ENCODE measurements at regions not wholly inside any gene's neighbourhood (a gene's known extent, or its start where the extent isn't known, plus 50 kb on each side); places are given as distances from the start of the nearest gene placed in this dataset.

DNA sequence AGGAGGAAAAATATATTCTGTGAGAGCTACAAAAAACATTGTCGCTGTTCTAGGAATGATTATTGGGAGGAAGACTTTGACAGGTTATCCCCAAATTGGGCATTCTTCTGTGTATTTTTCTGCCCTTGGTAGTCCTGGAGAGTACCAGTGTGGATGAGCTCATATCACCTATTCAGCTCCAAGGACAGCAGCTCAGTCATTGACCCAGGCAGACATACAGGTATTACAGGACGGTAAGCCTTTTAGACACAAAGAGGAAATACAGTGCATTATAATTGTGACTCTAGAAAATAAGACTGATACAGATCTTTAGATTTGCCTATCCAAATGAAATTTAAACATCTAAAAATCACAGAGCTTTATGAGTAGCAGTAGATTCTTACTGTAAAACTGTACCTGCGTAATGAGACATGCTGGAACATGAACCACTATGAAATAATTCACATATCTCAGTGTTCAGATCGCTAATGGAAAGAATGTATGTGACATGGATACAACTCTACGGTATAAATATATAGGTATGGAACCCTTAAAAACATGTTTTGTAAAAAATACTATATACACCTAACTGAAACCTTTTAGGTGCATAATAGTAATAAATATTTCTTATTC lies 56.0 kb downstream of the PLK2 start:
- no peak for DNase-seq (ENCODE audit: low read depth in 2 of 2)

GRCh38 chr5:58401701-58402100 lies 58.2 kb downstream of the PLK2 start:
- no peak for DNase-seq (ENCODE audit: low read depth in 2 of 2)

DNA sequence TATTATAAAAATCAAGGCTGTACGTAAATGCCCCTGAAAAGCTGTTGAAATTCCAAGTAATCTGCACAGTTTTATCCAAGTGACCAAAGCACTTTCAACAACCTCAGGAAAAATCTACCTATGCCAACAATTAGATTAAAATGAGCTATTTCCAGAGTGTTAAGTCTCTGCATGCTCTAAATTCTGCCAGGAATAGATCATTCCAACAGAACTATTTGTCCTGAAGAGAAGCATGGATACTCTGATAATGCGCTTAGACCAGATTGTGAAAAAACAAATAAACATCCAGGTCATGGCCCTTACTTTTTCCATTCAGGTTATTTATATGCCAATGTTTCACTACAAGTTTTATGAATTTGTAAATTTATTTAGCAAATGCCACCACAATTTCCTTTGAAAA lies 59.1 kb downstream of the PLK2 start:
- DNase-seq (ENCODE audit: low read depth in 2 of 2), result no peak

- DNase-seq (ENCODE audit: low read depth in 2 of 2), result no peak
These were observed 59.9 kb downstream of the PLK2 start for GRCh38 chr5:58399951-58400350.

GRCh38 chr5:58394339-58394738 lies 65.5 kb downstream of the PLK2 start:
- DNase-seq (ENCODE audit: low read depth in 2 of 2), result no peak

DNA sequence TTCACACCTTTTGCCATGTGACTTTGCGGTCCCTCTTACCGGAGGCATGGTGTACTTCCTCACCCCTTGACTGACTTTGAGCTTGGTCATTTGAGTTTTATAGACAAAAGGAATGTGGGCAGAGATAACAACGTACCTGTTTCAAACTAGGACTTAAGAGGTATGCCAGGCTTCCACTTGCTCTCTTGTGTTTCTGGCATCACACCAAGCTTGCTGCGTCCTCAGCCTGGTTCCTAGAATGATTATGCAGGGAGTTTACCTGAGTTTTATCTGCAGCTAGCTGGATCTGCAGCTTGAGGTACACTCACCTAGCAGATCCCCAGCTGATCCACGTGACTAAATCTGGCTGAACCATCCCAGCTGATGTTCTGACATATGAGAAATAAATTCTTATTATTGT lies 66.2 kb downstream of the PLK2 start:
- no peak for DNase-seq (ENCODE audit: low read depth in 2 of 2)

- no peak for DNase-seq (ENCODE audit: low read depth in 2 of 2)
These were observed 67.4 kb downstream of the PLK2 start for GRCh38 chr5:58392496-58392895.

DNA sequence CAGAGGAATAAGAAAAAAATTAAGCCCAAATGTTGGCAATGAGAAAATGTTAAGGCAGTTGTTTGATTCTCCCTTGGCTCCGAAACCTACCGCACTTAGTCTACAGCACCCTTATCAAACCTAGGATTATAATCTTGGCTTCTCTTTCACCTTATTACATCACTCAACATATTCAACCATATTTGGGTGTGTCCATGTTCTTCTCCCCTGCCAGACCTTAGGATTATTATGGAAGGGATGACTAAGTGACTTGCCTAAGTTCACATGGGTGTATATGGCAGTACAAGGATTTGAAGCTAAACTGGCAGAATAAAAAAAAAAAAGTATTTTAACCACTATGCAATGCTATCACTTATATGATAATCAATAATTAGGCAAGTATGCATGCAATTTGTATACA lies 76.4 kb downstream of the PLK2 start:
- DNase-seq (ENCODE audit: low read depth in 2 of 2), result no peak

DNA sequence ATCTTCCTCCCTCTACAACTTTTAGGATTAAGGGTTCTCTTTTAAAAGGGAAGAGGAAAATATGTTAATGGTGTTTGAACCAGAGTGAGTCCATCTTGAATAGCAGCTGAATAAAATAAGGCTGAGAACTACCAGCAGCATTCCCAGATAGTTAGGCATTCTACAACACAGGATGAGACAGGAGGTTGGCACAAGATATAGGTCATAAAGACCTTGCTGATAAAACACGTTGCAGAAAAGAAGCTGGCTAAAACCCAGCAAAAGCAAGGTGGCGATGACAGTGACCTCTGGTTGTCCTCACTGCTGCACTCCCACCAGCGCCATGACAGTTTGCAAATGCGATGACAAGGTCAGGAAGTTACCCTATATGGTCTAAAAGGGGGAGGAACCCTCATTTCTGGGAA lies 77.8 kb downstream of the PLK2 start:
- no peak for DNase-seq (ENCODE audit: low read depth in 2 of 2)

DNA sequence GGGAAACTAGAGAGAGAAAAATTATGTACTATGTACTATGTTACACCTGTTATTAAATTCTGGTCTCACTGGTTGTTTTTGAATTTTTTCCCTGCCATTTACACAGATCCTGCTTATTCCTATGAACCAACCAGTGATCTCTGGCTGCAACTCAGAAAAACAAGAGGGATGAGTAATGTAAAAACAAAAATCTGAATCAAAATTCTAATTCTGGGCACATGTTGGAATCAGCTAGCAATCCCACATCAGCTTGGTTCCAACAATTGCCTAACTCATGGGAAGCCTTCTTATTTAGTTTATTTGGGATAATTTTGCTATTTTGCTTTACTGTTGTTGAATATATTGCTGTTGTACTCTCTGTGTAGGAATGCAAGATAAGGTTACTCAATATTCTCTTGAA lies 78.3 kb downstream of the PLK2 start:
- DNase-seq (ENCODE audit: low read depth in 2 of 2), result no peak

DNA sequence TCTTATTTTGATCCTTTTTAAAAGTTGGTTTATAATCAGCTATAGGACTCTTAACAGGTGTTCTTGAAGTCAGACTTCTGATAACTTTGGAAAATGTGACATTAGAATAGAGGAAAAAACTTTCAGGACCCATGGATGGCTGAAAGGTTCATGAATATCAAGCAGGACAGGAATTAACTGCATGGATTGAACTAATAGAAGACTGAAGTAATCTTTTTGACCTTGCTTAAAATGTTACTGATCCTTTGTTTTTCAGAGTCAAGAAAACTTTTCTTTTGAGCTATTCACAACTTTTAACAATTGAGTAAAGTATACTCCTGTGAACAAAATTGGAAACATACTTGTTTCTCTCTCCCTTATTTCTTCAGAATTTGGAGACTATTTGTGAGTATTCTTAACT lies 79.2 kb downstream of the PLK2 start:
- no peak for DNase-seq (ENCODE audit: low read depth in 2 of 2)

DNA sequence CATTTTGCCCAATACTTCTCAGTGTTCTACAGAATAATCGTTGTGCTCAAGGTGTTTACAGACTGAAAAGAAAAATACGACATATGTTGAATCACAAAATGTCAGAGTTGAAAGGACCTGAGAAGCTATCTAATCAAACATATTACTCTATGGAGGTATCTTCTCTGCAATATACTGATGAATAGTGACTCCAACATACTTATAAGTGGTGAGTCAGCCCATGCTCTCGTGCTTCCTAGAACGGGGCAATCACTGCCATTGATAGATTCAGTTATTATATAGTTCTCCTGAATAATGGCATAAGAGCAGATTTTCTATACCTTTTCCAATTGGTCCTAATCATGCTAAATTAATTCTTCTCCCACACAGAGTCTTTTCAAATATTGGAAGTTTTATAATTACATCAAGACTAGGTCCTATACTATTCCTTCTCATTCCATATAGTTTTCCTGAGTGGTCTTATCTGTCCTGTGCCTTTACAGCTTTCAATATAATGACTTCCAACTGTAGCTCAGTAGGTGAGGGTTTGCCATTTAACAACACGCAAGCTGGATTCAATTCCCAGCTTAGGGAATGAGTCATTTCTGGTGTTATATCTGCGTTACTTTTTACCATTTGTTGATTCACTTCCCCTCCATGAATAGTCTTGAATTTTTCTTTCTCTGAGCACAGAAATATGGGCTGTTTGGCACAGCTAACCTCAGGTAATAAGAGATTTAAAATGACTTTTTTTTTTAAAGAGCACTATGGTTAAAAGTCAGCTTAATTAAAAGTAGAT lies 81.1 kb downstream of the PLK2 start:
- DNase-seq (ENCODE audit: low read depth in 2 of 2), result no peak

DNA sequence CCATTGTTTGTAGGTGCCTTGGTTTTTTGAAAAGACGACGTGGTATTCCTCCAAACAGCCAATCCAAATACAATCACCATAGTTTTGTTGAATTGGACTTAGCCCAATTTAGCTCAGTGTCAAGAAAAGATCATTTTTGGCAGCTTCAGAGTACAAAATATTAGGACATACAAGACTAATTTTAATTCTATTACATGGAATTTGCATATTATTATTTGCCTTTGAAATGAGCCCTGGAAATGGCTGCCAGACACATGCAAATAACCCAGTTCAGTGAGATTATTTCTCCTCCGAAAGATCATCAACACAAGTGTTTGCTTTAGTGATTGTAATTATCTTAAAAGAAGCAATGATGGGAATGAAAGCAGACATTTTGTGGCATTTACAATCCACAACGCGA lies 89.3 kb downstream of the PLK2 start:
- DNase-seq (ENCODE audit: low read depth in 2 of 2), result no peak

- DNase-seq (ENCODE audit: low read depth in 2 of 2), result no peak
These were observed 90.2 kb downstream of the PLK2 start for GRCh38 chr5:58369513-58370190.

GRCh38 chr5:58366461-58366860 lies 93.4 kb downstream of the PLK2 start:
- DNase-seq (ENCODE audit: low read depth in 2 of 2), result no peak

DNA sequence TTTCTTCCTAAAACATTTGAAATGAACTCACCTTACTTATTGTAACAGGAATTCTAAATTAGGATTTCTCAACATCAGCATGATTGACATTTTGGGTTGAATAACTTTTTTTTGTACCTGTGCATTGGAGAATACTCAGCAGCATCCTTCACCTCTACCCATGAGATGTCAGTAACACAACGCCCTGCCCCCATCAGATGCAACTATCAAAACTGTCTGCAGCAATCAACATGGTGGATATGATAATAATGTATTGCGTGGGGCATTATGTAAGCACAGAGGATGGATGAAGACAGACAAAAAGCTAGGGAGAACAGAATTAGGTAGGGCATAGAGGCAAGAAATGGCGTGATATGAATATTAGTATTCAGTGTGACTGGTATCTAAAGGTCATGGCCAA lies 94.1 kb downstream of the PLK2 start:
- DNase-seq (ENCODE audit: low read depth in 2 of 2), result no peak

DNA sequence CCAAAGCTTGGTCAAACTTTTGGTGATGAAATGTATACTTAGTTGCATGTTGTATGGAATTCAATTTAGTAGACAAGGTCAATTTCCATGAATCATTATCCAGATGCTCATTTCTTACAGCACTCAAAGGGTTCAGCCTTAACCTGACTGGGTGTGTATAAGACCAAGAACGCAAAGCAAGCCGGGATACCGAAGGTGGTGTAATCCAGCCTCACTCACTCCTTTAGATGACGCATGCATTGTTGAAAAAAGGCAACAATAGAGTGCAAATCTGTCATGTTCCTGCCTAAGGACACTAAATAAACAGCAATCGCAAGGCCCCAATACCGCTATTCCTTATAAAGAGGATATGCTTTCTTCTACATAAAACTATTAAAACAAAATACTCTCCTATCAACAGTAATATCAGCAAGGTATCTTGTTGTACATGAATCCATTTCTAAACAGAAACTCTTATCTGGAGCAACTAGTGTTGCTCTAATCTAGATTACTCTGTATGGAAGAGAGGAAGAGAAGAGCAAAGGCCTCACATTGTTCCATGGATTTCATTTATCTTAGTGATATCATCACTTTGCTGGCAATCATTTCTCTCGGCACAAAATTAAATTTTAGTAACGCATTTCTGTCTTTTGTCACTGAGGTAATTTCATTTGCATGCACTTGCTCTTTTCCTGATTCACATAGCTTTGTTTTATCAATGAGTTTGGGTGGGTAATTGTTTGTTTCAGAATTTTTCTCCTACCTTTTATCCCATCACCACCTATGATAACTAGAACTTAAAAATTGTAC lies 96.2 kb downstream of the PLK2 start:
- DNase-seq (ENCODE audit: low read depth in 2 of 2), result no peak

DNA sequence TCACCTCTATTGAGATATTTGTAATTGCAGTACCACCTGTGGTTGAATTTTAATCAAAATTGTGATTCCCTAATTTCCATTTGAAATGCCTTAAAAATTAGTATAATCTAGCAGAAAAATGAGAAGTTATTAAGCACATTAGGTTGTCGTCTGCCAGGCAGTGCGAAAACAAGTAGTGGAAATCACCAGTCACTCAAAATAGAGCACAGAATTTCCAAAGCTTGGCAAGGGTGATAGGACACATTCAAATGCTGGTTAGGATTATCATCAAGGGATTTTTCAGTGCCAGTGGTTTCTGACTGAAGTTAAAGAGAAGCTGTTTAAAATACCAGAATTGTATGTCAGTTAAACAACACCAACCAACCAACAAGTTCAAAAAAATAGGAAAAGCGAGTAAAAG lies 97.8 kb downstream of the PLK2 start:
- no peak for DNase-seq (ENCODE audit: low read depth in 2 of 2)

DNA sequence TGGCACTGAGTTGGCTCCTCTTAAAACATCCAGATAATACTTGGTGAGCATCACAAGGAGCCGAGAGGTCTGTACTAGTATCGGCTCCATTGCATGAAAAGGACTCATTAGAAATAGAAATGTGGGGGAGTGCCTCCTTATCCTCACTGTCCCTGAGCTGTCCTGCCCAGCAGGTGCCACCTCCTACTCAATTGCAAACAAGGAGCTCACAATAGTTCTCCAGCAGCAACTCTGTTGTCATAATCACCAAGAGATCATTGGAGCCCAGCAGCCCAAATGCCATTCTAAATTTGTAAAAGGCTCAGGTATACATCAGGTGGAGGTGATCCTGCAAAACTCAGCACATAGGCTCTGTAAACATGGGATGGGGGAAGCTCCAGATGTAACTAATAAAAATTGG lies 99.1 kb downstream of the PLK2 start:
- no peak for DNase-seq (ENCODE audit: low read depth in 2 of 2)

DNA sequence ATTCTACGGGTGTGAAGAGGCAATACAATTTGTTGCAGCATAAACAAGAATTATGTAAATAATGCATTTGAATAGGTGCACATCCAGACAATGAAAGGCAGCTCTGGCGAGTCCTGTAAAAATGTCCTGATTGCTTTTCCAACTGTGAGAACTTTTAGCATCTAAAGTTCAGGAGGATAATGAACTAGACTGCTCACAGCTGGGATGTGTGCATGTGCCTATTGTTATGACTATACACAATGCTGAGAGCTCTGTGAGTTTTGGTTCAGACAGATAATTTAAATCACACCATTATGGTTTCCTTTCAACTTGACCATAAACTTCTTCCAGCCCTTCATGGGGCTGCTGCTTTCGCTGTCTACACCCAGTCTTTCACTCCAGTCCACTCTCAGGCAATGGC lies 99.9 kb downstream of the PLK2 start:
- DNase-seq (ENCODE audit: low read depth in 2 of 2), result no peak

- no peak for DNase-seq (ENCODE audit: low read depth in 2 of 2)
These were observed 101.2 kb downstream of the PLK2 start for GRCh38 chr5:58358501-58359178.

Measured in stimulated activated CD4-positive, alpha-beta T cell treated with anti-CD3 and anti-CD28 coated beads, Interleukin-4, amount 100 ng/mL, for 48 hours (primary cell).